ENCODE measurements at regions not wholly inside any gene's neighbourhood (a gene's known extent, or its start where the extent isn't known, plus 50 kb on each side); places are given as distances from the start of the nearest gene placed in this dataset.

DNA sequence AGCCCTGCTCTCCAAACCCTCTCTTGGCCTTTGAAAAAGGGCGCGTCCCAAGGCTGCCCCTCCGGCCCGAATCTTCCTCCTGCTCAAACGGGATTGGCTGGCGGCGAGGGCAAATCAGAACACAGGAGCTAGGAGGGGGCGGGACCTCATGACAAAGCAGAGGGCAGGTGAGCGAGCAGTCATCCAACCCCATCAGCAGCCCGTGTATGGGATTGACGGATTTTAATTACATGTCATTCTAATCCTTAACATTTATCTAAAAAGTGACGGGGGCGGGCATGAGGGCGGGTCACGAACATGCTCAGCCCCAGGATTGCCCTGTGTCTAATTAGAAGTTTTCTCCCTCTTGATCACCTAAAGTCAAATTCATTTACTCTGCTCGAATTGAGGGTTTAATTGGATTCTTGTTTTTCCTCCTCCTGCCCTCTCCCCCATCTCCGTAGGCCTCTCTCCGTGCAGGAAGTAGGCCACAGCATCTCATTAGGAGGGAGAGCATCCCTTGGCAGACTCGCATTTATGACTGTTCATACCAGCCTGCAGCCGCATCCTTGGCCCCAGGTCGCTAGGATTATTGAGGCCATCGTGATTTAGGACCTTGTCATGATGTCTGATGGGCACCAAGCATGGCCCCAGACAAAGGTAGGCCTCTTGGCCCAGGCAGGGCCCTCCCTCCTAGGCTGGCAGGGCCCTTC lies 147.1 kb downstream of the CHST1 start:
- DNase-seq = no peak

DNA sequence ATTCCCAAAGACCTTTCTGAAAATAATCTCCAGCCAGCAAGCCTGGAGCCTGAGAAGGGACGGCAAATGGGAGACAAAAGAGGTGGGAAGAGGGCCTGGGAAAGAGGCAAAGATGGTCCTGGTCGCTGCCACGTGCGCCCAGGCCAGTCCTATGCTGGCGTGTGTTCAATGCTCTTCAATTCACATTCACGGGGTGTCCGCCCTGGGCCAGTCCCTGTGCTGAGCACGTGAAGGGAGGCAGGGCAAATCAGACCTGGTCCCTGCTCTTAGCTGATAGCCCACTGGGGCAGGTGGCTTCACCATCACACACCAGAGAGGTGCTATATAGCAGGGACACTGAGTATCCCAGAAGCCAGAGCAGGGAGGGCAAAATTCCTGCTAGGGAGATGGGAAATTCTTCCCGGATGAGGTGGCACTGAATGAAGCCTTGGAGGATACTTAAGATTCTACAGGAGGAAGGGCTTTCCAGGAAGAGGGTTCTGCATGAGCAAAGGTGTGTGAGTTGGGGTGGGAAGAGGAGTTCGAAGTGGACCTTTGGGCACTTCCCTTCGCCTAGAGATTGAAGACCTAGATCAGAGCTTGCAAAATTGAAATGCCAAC lies 148.2 kb downstream of the CHST1 start:
- DNase-seq = no peak

DNA sequence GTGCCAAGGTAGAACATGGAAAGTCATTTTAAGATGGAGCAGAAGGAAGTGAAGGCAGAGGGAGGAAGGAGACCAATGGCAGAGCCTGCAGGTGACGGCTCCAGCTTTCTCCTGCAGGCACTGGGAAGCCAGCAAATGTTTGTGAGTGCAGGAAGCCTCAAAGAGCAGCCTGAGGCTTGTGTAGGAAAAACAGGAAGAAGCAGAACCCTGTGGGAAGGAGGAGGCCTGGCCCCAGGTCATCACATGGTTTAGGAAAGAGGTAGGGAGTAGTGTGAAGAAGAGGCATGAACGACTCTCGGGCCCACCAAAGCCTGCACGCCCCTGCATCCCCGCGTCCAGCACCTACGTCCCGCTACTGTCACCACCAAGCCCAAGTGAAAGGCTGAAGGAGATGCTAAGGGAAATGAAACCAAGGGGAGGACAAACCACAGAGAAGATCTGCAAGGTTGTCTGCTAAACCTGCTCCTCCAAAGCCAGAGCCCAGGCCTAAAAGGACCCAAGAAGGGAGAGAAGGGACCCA lies 151.5 kb downstream of the CHST1 start:
- DNase-seq = peak; percentile 8

DNA sequence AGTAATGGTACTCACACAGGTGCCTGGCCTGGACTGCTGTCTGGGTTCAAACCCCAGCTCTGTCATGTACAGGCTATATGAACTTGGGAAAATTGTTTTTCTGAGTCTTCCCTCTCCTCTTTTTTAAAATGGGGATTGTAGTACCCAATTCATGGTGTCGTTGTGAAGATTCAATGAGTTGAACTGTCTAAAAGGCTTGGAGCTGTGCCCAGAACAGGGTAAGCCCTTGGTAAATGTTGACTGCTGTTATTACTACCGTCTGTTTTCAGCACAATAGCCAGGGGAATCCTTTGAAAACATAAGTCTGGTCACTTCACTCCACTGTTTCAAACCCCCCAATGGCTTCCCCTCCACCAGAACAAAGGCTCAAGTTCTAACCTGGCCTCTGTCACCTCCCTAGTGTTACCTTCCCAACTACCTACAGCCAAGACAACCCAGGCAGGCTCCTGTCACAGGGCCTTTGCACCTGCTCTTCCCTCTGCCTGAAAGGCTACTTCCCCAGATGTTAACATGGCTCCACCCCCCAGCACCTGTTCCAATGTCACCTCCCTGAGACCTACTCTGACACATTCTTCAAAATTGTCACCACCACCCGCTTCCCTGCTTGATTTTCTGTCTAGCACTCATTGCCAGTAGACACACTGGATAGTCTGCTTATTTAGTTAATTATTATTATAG lies 152.8 kb downstream of the CHST1 start:
- DNase-seq = no peak

DNA sequence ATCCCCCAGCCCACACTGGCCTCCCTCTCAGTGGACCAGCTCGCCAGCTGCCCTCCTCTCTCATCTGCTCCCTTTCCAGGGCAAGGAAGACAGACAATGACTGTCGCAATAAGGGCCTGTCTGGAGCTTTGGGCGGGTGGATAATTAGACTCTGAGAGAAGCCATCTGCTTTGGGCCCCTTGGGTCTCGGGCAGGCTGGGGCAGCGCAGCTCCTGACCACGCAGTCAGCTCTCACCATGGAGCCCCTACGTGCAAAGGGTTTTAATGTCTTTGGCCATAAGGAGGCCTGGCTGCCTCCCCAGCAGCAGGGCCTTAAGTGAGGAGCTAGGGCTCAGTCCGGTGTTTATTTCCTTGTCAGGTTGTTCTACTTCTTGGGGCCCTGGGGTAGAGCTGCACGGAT lies 153.9 kb downstream of the CHST1 start:
- no peak for DNase-seq

DNA sequence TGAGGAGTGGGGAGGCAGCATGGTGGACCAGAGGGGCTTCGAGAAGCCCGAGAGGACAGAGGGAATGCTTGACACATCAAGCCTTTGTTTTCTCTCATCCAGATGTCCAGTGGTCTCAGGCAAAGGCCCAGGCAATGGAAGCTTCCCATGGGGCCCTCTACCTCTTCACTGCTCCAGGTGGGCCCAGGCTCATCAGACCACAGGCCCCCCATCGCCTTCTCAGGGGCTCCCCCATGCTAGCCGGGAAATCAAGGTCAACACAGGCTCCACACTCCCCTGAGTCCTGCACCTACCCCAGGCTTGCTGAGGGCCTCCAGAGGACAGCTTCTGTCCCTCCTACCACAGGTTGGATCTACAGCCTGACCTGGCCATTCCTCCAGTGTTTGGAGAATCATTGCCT lies 157.5 kb downstream of the CHST1 start:
- no peak for DNase-seq

DNA sequence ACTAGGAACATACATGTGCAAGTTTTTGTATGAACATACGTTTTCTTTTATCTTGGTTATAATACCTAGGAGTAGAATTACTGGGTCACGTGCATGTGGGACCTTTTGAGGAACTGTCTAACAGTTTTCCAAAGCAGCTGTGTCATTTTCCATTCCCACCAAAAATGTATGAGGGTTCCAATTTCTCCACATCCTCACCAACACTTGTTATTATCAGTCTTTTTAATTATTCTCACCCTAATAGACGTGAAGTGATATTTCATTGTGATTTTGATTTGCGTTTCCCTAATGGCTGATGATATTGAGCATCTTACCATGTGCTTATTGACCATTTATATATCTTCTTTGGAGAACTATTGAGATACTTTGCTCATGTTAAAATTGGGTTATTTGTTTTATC lies 162.1 kb downstream of the CHST1 start:
- DNase-seq = no peak

DNA sequence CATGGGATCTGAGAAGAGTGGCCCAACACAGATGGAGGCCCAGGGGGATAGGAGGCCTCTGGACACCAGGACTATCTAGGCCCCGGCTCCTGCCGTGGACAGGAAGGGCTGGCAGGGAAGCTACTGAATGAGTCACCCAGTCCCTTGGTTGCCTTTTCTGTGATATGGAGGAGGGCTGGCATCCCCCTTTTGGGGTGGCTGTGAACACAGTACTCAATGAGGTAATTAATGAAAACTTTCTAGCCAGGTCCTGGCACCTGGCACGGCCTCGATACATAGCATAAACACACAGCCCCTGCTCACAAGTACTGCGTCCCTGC lies 163.2 kb downstream of the CHST1 start:
- no peak for DNase-seq

DNA sequence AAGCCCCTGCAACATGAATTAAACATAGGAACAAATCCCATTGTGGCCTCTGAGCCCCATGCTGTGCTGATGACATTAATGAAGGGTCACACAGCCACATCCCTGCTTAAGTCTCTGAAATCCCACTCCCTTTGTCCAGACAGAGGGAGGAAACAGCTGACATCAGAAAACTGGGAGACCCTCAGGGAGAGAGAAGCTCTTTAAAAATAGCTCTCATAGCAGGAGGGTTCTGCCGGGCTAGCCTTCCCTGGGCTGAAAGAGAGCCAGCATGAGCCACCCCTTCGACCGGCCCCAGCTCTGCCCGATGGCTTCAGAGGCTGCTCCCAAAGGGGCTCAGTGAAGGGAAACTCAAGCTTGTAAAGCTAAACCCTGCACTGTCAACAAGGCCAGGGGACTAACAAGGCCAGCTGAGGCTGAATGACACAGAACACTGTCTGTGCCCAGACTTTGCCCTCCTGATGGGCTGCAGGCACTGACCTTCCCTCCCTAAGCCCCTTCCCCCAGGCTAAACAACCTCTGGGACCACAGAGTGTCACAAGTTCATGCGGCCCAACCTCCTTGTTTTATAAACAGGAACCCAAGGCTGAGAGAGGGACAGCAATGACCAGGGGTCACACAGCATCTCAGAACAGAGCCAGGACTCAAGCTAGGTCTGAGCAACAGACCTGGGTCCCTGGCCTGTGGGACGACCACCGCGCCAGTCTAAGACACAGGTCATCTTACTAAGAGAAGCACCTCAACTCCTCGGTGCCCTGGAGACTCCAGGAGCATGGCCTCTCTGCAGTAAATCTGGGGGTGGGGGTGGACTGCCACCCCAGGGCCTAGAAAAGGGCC lies 163.8 kb downstream of the CHST1 start:
- no peak for DNase-seq

DNA sequence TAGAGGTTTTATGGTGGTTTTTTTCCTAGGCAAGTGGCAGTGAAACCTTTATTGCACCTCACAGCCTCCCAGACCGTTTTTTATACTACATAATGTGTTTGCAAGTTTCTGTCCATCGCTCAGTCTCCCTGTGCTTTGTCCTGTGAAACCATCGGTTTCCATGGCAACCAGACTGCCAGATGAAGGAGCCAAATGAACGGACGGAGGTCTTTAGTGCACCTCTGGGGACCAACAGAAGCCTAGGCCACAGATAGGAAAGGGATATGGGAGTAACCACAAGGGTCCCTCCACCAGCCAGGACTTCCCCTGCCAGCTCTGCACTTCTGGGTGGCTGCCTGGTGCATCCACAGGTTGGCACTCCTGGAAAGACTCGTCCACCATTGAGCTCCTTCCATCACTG lies 165.0 kb downstream of the CHST1 start:
- no peak for DNase-seq

DNA sequence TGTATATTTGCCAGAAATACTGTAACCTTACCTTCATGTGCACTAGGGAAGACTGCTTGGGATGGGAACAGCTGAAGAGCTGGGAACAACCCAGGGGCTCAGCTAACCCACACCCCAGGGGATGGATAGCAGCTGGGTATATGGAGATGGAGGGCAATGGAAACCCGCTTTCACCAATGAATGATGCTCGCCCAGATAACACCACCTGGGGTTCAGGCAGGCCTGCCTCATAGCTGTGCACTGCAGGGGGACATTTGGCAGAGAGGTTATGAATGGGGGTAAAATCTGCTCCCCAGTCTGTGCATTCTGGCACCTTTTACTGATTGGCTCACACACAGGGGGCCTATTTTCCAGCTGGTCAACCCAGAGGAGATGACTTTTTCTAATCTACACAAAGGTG lies 170.7 kb downstream of the CHST1 start:
- no peak for DNase-seq

DNA sequence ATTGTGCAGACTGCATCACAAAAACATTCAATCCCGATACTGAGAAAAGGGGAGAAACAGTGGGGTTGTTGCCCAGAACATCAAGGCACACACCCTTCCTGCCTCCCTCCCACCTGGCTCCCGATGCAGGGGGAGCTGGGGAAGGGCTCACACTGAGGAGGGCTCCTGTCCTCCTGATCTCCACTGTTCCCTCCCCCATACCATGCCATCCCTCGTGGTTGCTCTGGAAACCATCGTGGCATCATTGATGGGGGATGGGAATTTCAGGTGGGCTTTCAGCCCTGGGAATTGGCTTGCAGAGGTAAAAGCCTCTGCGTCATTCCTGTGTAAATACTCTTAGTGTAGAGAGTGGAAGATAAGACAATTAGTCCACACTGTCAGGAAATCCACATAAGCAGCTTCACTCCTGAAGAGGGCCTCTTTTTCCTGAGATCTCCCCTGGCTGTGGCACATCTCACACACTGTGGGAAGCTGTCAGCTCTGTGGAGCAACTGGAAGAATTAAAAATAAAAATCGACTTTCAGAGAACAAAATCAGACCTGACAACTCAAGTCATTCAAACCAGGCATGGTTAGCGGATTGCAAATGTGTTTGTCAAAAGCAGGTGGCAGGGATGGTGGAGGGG lies 176.0 kb downstream of the CHST1 start:
- DNase-seq = no peak

DNA sequence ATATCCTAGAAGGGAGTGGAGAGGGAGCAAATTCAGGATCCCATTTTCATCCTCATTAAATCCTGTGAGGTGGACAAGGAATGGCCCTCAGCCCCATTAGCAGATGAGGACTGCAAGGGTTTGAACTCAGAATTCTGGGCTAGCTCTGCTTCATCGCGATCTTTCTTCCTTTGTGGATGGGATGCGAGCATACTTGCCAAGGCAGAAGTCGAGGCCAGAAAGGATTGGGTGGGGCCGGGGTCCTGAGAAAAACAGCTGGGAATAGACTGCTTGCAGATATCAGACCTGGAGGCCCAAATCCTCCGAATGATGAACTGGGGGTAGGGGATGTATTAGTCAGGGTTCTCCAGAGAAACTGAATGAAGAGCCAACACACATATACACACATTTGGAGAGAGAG lies 179.0 kb downstream of the CHST1 start:
- DNase-seq = no peak

DNA sequence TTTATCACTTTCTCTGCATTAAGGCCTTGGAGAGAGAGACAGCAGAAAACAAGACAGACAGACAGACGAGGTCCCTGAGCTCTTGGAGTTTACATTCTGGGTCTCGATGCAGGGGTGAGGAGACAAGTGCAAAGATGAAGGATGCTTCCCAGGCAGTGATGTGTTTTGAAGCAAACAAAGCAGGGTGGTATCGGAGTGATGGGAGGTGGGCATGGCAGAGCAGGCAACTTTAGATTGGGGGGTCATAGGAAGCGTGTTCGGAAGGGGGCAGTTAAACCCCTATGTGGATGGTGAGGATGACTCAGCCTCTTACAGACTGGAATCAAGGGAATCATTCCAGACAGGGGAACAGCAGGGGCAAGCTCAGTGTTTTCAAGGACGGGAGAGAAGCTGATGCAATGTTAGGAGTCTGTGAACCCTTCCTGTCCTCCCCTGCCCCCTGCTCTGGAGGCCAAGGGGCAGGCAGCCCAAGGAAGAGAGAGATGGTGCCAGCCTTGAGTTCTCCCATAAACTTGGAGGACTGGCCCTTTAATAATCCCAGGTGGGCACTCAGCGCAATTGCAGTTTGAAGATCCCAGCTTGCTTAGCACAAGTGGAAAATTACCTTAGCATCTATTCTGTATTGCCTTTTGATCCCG lies 180.2 kb downstream of the CHST1 start:
- no peak for DNase-seq

DNA sequence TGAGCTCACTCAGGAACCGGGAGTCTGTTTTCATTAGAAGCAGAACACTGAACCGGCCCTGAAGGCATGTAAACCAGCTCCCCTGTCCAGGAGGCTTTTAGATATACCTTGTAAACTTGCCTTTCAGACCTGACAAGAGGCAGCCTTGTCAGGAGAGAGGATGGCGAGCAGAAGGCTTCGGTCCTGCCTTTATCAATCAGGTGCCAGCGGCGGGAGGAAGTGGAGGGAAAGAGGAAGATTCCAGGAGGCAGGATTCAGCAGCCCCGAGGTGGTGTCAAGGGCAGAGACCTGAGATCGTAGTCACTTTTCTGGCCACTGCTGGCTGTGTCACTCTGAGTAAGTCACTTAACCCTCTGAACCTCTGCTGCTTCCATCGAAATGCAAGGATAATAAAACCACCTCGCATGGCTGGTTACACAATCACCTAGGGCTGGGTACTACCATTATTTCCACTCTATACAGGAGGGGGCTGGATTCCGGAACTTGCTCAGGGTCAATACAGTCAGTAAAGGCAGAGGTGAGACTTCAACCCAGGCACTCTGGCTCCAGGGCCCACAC lies 181.0 kb downstream of the CHST1 start:
- no peak for DNase-seq

DNA sequence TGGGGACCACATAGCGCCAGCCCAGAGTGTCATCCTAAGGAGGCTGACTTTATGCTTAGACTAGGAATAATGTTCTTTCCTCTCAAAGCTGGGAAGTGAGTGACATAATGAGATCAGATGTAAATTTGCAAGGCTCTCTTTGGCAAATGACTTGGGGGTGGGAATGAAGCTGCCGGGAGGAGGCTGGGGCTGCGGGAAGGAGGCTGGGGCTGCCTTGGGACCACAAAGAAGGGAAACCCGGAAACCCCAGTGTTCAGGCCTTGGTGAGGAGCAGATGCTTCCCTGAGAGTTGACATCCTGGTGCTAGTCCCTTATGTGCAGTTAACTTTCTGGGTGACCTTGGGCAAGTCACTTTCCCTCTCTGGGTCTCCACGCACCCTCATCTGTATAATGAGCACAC lies 182.0 kb downstream of the CHST1 start:
- no peak for DNase-seq

DNA sequence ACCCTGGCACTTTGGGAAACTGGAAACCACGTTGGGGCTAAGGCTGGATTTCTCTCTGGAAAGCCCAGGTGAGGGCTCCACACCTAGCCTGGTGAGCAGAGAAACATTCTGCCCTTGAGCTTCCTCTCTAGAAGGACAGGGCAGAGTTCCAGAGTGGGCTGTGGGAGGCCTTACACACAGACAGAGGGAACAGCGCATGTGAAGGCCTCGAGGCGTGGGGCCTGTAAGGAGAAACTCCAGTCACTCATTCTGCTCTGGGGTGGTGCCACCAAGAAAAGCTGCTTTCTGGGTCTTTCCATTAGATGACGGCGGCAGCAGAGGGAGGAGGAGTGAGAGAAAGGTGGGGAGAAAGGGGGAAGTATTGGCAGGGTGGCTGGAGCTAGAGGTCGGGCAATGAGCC lies 183.1 kb downstream of the CHST1 start:
- DNase-seq = no peak

DNA sequence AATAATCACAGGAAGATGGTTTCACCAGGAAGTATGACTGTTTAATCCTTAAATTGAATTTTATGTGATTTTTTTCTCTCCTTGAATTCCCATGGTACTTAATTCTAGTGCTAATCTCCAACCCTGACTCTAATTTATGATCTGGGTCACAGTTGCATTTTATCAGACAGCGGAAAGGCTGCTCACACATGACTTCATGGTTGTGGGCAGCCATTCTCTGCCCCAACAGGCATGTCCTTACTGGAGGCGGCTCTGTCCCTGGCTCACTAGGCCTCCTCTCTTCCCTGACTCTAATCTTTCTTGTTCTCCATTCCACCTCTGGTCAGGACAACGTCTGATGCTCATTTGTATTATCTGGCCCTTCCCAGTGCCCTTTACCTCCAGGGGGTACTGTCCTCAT lies 184.4 kb downstream of the CHST1 start:
- no peak for DNase-seq

DNA sequence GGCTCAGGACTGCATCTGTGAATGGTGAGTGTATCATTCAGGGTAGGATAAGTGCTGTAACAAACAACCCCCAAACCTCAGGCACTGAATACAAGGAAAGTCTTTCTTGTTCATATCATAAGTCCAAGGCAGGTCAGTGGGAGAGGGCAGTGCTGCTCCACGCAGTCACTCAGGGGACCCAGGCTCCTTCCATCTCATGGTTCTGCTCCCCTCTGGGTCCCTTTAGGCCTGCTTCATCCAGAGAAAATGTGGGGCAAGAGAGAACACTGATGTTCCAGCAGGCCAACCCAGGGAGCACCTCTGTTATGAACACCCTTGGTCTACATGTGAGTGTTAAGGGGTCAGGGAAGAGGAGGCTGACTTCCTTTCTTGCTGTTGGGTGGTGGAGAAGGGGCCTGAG lies 187.8 kb downstream of the CHST1 start:
- no peak for DNase-seq

DNA sequence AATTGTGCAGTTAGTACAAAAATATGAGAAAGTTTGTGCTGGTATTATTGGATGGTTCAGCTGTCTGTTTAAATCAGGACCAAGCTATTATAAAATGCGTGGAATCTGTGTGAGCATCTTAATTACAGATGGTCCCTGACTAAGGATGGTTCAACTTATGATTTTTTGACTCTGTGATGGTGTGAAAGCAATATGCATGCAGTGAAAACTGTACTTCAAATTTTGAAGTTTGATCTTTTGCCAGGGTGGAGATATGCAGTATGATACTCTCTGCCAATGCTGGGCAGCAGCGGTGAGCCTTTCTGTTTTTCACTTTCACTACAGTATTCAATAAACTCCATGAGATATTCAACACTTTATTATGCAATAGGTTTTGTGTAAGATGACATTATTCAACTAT lies 189.3 kb downstream of the CHST1 start:
- no peak for DNase-seq

DNA sequence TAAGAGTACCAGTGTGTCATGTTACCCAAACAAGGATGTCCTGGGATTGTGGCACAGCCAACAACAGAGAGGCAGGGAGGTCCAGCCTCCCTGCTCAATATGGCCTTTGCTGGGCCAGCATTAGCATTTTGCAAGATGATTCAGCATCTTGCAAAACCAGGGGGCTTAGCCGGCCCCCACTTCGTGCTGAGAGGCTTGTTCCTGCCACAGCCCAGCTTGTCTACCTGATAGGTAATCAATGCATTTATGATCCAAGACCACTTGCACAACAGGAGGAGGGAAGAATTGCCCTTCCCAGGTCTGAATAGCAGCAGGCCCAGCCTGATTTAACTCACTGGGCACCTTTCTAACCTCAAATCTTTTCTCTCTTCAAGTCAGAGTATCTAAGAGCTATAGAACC lies 189.0 kb upstream of the SYT13 start:
- DNase-seq = no peak

DNA sequence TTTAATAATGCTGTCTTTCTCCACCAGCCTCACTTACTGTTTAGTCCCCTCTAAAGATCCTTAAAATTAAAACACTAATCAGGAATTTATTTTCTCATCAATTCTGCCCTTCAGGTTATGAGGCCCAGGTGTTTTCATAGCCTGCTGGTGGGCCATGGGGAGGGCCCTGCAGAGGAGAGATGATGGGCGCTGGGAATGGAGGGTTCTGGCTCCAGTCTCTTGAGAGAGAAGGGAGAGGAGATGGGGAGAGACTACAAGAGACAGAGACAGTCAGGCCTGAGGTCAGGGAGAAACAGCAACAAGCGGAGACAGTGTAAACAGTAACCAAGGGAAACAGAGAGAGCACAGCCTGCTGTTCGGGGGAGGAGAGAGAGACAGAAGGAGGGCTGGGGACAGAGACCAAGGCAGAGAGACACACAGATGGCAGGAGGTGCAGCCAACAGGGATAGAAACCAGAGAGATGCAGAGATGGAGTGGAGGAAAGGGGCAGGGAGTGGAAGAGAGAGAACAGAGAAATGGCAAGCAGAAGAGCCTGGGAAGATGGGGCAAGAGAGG lies 187.3 kb upstream of the SYT13 start:
- DNase-seq = no peak
